Activated T-cell treated with anti-CD3 and anti-CD28 coated beads, Interleukin-2, amount 50 U/mL, for 4 hours (primary cell): ENCODE measurements at regions not wholly inside any gene's neighbourhood (a gene's known extent, or its start where the extent isn't known, plus 50 kb on each side); places are given as distances from the start of the nearest gene placed in this dataset.
"Not testable (repeated sequence)": the region's sequence is repeated elsewhere in the genome, so short reads cannot be mapped to it uniquely, and the experiment has no call there.

Experiments used
- ATAC-seq, 2 donors: fragments of 200-7000 bp; cut with Tn5 transposase; one replicate each; pipeline ENCODE4 v1.10.0; 2021
- DNase-seq: peaks from one replicate; pipeline ENCODE4 v3.0.0-alpha.2; 2020
- H3K27me3 Mint-ChIP-seq: one replicate; pipeline ENCODE4 v1.8.0; 2021; ENCODE audit warnings: low read depth, mixed read lengths
- H3K36me3 Mint-ChIP-seq: one replicate; pipeline ENCODE4 v1.8.0; 2022; ENCODE audit warnings: mixed read lengths; ENCODE audit not compliant: insufficient read depth
- H3K4me1 Mint-ChIP-seq: one replicate; pipeline ENCODE4 v1.8.0; 2021; ENCODE audit warnings: low read depth, mixed read lengths
- H3K4me3 Mint-ChIP-seq: one replicate; pipeline ENCODE4 v1.8.0; 2021; ENCODE audit warnings: mild to moderate bottlenecking, moderate library complexity, mixed read lengths
- H3K9me3 Mint-ChIP-seq: one replicate; pipeline ENCODE4 v1.8.0; 2021; ENCODE audit warnings: mixed read lengths

DNA sequence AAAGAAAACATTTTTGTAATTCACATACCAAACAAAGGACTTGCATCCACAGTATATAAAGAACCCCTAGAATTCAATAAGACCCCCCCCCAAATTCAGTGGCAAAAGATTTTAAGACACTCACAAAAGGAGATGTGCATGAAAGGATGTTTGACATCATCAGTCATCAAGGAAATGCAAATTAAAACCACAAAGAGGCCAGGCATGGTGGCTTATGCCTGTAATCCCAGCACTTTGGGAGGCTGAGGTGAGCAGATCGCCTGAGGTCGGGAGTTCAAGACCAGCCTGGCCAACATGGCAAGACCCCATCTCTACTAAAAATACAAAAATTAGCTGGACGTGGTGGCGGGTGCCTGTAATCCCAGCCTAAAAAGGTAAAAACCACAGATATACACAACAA is 61.3 kb downstream of the AIPL1 start:
- DNase-seq, H3K36me3 Mint-ChIP-seq, H3K4me3 Mint-ChIP-seq, ATAC-seq, H3K9me3 Mint-ChIP-seq: not testable (repeated sequence)
- H3K27me3 Mint-ChIP-seq: peaks cover 24% of the 10 kb centered on the region
- peaks cover 18% of the 10 kb centered on the region for H3K4me1 Mint-ChIP-seq

- DNase-seq (no peak), ATAC-seq (no peak)
- Mint-ChIP-seq H3K36me3 (no peaks in the 10 kb centered on the region), H3K27me3 (peaks cover 46% of the 10 kb centered on the region), H3K4me1 (no peaks in the 10 kb centered on the region), H3K4me3 (no peak overlapping the region), H3K9me3 (no peaks in the 10 kb centered on the region)
Measured at GRCh38 chr17:6366221-6366666, 68.7 kb downstream of the AIPL1 start.

GRCh38 chr17:6365200-6365943 is 69.5 kb downstream of the AIPL1 start:
- no peaks in the 10 kb centered on the region for H3K9me3 Mint-ChIP-seq
- ATAC-seq (no peak), DNase-seq (no peak)
- H3K4me1 Mint-ChIP-seq: no peaks in the 10 kb centered on the region
- no peak overlapping the region for H3K4me3 Mint-ChIP-seq
- H3K27me3 Mint-ChIP-seq: peaks cover 48% of the 10 kb centered on the region
- H3K36me3 Mint-ChIP-seq: no peaks in the 10 kb centered on the region

DNA sequence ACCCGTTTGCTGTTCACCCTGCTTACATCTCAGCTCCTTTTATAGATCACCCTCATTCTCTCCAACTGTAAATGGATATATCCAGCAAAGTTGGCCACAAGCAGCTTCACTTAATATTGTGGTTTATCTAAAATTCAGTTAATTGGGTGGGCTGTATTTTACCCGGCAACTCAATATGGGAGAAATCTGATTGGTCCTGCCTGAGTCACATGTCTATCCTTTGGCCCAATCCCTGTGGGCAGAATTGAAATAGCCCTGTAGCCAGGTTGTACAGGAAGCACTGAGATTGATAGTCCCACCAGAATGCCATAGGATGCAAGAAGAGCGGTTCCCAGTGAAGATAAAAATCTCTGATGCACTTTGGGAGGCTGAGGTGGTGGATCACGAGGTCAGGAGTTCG is 73.2 kb downstream of the AIPL1 start:
- DNase-seq (no peak), ATAC-seq (no peak)
- H3K9me3 Mint-ChIP-seq: no peaks in the 10 kb centered on the region
- no peak overlapping the region for H3K4me3 Mint-ChIP-seq
- H3K36me3 Mint-ChIP-seq: no peaks in the 10 kb centered on the region
- peaks cover 51% of the 10 kb centered on the region for H3K27me3 Mint-ChIP-seq
- no peaks in the 10 kb centered on the region for H3K4me1 Mint-ChIP-seq

DNA sequence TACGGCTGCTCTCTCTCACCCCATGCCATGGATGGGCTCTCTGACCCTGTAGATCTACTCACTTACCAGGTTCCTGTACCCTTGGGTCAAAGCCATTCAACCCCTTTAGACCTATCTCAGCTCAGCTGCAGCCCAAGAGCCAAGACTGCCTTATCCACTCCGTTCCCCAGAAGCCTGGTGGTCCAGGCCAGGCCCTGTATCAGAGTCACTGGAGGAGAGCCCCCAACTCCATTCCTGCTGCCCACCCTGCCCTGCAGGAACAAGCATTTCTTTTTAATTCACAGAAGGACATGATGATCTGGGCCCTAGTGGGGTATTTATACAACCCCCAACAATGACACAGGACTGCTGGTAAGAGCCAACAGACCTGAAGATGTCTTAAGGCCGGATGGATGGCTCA is 76.8 kb downstream of the AIPL1 start:
- Mint-ChIP-seq H3K4me3 (no peak overlapping the region), H3K36me3 (no peaks in the 10 kb centered on the region), H3K9me3 (no peaks in the 10 kb centered on the region), H3K4me1 (no peaks in the 10 kb centered on the region), H3K27me3 (peaks cover 29% of the 10 kb centered on the region)
- ATAC-seq: no peak
- no peak for DNase-seq

GRCh38 chr17:6356562-6356961 is 78.4 kb downstream of the AIPL1 start:
- Mint-ChIP-seq H3K4me3 (no peak overlapping the region), H3K4me1 (no peaks in the 10 kb centered on the region), H3K27me3 (peaks cover 25% of the 10 kb centered on the region), H3K9me3 (no peaks in the 10 kb centered on the region), H3K36me3 (no peaks in the 10 kb centered on the region)
- ATAC-seq (no peak), DNase-seq (no peak)

- ATAC-seq: no peak
- Mint-ChIP-seq H3K4me1 (no peaks in the 10 kb centered on the region), H3K36me3 (no peaks in the 10 kb centered on the region), H3K27me3 (peaks cover 21% of the 10 kb centered on the region), H3K4me3 (no peak overlapping the region), H3K9me3 (no peaks in the 10 kb centered on the region)
- no peak for DNase-seq
Measured at GRCh38 chr17:6355196-6355595, 79.7 kb downstream of the AIPL1 start.

GRCh38 chr17:6352801-6353560 is 81.9 kb downstream of the AIPL1 start:
- Mint-ChIP-seq H3K27me3 (peaks cover 25% of the 10 kb centered on the region), H3K9me3 (no peaks in the 10 kb centered on the region), H3K4me3 (no peak overlapping the region), H3K36me3 (no peaks in the 10 kb centered on the region), H3K4me1 (no peaks in the 10 kb centered on the region)
- ATAC-seq (no peak), DNase-seq (no peak)

GRCh38 chr17:6352016-6352415 is 82.9 kb downstream of the AIPL1 start:
- H3K27me3 Mint-ChIP-seq: peaks cover 24% of the 10 kb centered on the region
- no peaks in the 10 kb centered on the region for H3K9me3 Mint-ChIP-seq
- no peak for ATAC-seq
- H3K4me3 Mint-ChIP-seq: no peak overlapping the region
- H3K36me3 Mint-ChIP-seq: no peaks in the 10 kb centered on the region
- no peaks in the 10 kb centered on the region for H3K4me1 Mint-ChIP-seq
- DNase-seq: no peak

- no peaks in the 10 kb centered on the region for H3K36me3 Mint-ChIP-seq
- no peaks in the 10 kb centered on the region for H3K4me1 Mint-ChIP-seq
- H3K27me3 Mint-ChIP-seq: peaks cover 24% of the 10 kb centered on the region
- no peak overlapping the region for H3K4me3 Mint-ChIP-seq
- no peak for ATAC-seq
- no peaks in the 10 kb centered on the region for H3K9me3 Mint-ChIP-seq
- DNase-seq: no peak
Measured at GRCh38 chr17:6350806-6351205, 84.1 kb downstream of the AIPL1 start.

DNA sequence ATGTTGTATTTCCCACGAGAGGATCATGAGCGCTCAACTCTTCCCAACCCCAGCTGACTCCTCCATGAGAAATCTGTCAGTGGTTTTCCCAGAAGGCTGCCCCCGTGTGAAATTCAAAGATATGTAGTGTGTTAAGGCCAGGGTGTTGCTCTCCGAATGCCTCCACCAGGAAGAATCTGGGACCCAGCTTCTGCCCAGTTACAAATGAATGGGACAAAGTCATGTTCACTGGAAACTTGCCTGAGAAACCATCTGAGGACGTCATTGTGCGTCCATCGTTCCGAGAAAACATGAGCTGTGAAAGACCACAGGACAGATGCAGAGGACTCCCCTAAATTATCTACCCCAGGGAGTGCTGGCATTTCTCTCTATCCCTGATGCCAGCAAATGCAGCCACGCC is 86.0 kb downstream of the AIPL1 start:
- DNase-seq (no peak), ATAC-seq (no peak)
- Mint-ChIP-seq H3K27me3 (peaks cover 16% of the 10 kb centered on the region), H3K9me3 (no peaks in the 10 kb centered on the region), H3K4me1 (no peaks in the 10 kb centered on the region), H3K36me3 (no peaks in the 10 kb centered on the region), H3K4me3 (no peak overlapping the region)

DNA sequence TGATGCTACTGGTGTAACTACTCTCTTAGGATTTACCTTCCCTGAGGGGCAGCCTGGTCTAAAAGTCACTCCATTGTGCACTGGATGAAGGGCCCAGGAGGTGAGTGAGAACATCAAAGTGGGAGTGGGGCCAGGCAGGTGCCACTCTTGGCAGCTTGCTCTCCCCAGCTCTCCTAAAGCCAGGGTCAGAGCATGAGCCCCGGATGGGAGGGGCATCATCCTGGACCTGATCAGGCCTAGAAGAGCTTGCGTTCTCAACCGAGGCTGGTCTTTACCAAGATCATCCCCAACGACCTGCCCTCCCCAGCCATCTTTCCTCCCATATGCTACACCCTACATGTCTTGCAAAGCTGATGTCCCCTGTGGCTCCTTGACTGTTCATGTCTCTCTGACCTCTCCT is 87.1 kb downstream of the AIPL1 start:
- DNase-seq (no peak), ATAC-seq (no peak)
- Mint-ChIP-seq H3K9me3 (no peaks in the 10 kb centered on the region), H3K36me3 (no peaks in the 10 kb centered on the region), H3K4me1 (no peaks in the 10 kb centered on the region), H3K4me3 (no peak overlapping the region), H3K27me3 (peaks cover 19% of the 10 kb centered on the region)

DNA sequence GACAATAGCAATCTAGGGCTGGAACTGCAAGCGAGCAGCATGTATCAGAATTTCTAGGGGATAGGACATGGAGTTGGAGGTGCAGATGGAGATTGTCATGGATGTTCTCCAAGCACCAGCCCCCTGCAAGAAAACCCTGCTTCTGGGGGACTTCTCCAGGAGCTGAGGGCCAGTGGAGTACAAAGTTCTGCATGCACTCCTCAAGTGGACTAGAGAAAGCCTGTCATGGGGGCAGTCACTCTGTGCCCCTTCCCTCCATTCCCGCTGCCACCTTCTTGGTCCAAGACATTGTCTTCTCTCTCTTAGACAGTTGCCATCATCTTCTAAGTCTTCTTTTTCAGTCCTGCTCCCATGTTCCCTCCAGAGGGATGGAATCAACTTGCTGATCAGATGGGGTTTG is 87.9 kb downstream of the AIPL1 start:
- no peaks in the 10 kb centered on the region for H3K36me3 Mint-ChIP-seq
- no peak for ATAC-seq
- no peaks in the 10 kb centered on the region for H3K4me1 Mint-ChIP-seq
- no peak overlapping the region for H3K4me3 Mint-ChIP-seq
- no peaks in the 10 kb centered on the region for H3K9me3 Mint-ChIP-seq
- no peak for DNase-seq
- H3K27me3 Mint-ChIP-seq: peaks cover 17% of the 10 kb centered on the region

GRCh38 chr17:6346156-6346786 is 88.7 kb downstream of the AIPL1 start:
- peaks cover 16% of the 10 kb centered on the region for H3K27me3 Mint-ChIP-seq
- no peaks in the 10 kb centered on the region for H3K36me3 Mint-ChIP-seq
- no peaks in the 10 kb centered on the region for H3K9me3 Mint-ChIP-seq
- DNase-seq: no peak
- H3K4me1 Mint-ChIP-seq: no peaks in the 10 kb centered on the region
- H3K4me3 Mint-ChIP-seq: no peak overlapping the region
- ATAC-seq: no peak

GRCh38 chr17:6343736-6344135 is 91.2 kb downstream of the AIPL1 start:
- H3K9me3 Mint-ChIP-seq: no peaks in the 10 kb centered on the region
- H3K36me3 Mint-ChIP-seq: no peaks in the 10 kb centered on the region
- H3K4me3 Mint-ChIP-seq: no peak overlapping the region
- peaks cover 17% of the 10 kb centered on the region for H3K27me3 Mint-ChIP-seq
- H3K4me1 Mint-ChIP-seq: no peaks in the 10 kb centered on the region
- DNase-seq (no peak), ATAC-seq (no peak)
